ENCODE measurements at regions not wholly inside any gene's neighbourhood (a gene's known extent, or its start where the extent isn't known, plus 50 kb on each side); places are given as distances from the start of the nearest gene placed in this dataset.

DNA sequence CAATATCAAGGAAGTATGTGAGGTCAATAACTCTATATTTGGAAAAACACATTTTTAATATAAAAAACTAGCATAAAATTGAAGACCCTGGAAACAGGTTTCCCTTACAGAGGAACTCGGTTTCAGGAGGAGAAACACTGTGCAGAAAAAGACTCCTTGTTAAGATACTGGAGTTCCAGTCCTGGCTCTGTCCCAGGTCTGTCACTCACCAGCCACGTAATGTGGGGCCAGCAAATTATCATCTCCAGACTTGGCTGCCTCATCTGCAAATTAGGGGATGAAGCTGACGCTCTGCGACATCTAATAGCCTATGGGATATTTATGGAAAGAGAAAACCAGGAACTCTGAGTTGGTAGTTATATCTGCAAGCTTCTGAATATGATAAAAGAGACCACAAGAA, 702.7 kb downstream of the EPHA7 start:
- in situ Hi-C loops (cut with MboI; ENCODE audit: low pct_unique_long_range_greater_than_20kb, low sequenced_read_pairs, unreplicated experiment): no loop called here
- TF ChIP-seq, protein P1, sequence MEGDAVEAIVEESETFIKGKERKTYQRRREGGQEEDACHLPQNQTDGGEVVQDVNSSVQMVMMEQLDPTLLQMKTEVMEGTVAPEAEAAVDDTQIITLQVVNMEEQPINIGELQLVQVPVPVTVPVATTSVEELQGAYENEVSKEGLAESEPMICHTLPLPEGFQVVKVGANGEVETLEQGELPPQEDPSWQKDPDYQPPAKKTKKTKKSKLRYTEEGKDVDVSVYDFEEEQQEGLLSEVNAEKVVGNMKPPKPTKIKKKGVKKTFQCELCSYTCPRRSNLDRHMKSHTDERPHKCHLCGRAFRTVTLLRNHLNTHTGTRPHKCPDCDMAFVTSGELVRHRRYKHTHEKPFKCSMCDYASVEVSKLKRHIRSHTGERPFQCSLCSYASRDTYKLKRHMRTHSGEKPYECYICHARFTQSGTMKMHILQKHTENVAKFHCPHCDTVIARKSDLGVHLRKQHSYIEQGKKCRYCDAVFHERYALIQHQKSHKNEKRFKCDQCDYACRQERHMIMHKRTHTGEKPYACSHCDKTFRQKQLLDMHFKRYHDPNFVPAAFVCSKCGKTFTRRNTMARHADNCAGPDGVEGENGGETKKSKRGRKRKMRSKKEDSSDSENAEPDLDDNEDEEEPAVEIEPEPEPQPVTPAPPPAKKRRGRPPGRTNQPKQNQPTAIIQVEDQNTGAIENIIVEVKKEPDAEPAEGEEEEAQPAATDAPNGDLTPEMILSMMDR (IDR thresholded peaks at IDR 0.05; ENCODE audit: extremely low read depth, insufficient read depth, missing control alignments): no peak
- no peak for DNase-seq (ENCODE audit: low spot score)

DNA sequence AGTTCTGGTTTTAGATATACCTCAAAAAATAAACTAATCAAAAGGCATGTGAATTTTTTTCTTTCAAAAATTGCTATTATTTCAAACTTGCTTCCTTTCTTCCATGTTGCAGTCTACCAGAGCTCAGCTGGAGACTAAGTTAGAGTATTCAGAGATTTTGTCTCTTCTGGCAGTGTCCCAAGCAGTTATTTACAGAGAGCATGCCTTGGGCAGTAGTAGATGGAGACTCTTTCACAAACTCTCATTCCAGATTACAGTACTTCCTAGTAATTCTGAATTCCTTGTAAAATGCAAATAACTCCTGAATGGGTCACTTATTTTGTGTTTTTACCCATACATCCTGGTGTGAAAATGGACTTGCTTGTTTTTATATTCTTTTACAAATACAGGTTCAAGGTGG, 703.4 kb downstream of the EPHA7 start:
- TF ChIP-seq, protein P1 (IDR thresholded peaks at IDR 0.05; ENCODE audit: extremely low read depth, insufficient read depth, missing control alignments): no peak
- in situ Hi-C loops (cut with MboI; ENCODE audit: low pct_unique_long_range_greater_than_20kb, low sequenced_read_pairs, unreplicated experiment): no loop called here
- no peak for DNase-seq (ENCODE audit: low spot score)

DNA sequence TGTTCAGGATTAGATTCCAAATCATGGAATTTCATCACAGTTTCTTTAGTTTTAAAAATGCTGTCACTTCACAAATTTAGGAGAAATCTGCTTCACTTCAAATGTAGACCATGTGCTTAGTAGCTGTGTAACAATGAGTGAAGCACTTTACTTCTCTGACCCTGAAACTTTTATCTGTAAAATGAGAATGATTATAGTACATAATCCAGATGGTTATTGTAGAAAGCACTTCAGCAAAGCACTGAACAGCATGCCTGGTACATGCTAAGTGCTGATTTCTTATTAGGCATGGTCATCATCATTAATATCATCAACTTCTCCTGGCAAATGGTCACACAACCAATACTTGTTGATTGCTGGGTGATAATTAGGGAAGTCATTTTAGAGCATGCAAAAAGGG, 705.0 kb downstream of the EPHA7 start:
- in situ Hi-C loops (cut with MboI; ENCODE audit: low pct_unique_long_range_greater_than_20kb, low sequenced_read_pairs, unreplicated experiment): no loop called here
- TF ChIP-seq, protein P1 (IDR thresholded peaks at IDR 0.05; ENCODE audit: extremely low read depth, insufficient read depth, missing control alignments): no peak
- no peak for DNase-seq (ENCODE audit: low spot score)

DNA sequence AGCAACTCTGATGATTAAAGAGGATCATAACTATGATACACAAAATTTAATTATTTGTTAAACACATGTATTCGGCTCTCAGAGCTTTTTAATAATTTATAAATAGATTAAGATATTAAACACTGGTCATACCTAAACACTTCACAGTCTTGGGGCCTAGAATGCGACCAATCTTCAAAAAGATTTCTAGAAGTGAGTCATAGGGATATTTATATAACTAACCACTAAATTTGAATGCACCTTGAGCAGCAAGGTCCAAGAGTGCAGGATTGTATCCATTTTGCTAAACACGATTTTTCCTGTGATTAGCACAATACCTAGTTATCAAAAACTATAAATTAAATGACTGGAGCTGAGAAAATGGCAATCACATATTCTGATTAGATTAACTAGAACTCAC, 709.3 kb downstream of the EPHA7 start:
- in situ Hi-C loops (cut with MboI; ENCODE audit: low pct_unique_long_range_greater_than_20kb, low sequenced_read_pairs, unreplicated experiment): no loop called here
- DNase-seq (ENCODE audit: low spot score): no peak
- TF ChIP-seq, protein P1 (IDR thresholded peaks at IDR 0.05; ENCODE audit: extremely low read depth, insufficient read depth, missing control alignments): no peak

DNA sequence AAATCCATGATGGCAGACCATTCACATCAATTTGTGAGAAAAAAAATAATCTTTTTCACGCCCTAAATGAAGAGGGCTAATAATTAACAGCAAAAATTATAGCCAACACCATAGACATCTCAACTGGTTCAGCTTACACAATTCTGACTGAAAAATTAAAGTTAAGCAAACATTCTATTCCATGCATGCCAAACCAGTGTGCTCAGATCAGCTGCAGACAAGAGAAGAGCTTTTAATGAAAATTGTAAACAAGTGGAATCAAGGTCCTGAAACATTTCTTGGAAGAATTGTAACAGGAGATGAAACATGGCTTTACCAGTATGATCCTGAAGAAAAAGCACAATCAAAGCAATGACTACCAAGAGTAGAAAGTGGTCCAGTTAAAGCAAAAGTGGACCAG, 710.4 kb downstream of the EPHA7 start:
- TF ChIP-seq, protein P1 (IDR thresholded peaks at IDR 0.05; ENCODE audit: extremely low read depth, insufficient read depth, missing control alignments): no peak
- DNase-seq (ENCODE audit: low spot score): no peak
- in situ Hi-C loops (cut with MboI; ENCODE audit: low pct_unique_long_range_greater_than_20kb, low sequenced_read_pairs, unreplicated experiment): no loop called here

DNA sequence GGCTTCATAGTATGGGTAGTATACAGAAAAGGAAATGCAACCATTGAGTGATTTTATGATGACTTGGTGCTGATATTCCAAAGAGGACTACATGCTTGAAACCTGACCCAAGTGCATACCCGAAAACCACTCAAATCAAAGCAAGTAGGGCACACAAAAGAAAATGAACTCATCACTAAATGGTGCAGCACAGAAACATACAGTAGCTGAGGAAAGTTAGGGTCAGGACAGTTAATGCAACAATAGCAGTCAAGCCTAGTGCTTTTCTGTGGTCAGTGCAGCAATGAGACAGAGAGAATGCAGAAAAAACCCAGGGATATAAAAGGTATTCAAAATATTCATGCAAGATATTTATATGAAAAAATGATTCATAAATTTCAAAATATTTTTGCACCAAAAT, 711.1 kb downstream of the EPHA7 start:
- in situ Hi-C loops (cut with MboI; ENCODE audit: low pct_unique_long_range_greater_than_20kb, low sequenced_read_pairs, unreplicated experiment): no loop called here
- TF ChIP-seq, protein P1 (IDR thresholded peaks at IDR 0.05; ENCODE audit: extremely low read depth, insufficient read depth, missing control alignments): no peak
- DNase-seq (ENCODE audit: low spot score): no peak

DNA sequence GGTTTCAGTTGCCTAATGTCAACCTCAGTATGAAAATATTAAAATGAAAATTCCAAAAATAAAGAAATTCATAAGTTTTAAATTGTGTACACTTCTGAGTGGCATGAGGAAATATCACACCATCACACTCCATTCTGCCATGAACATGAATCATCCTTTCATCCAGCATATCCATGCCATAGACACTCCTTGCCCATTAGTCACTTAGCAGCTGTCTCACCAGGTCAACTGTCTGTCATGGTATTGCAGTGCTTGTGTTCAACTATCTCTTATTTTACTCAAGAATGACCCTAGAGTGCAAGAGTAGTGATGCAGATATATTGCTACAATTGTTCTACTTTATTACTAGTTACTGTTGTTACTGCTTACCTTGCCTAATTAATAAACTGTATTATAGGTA, 712.4 kb downstream of the EPHA7 start:
- DNase-seq (ENCODE audit: low spot score): no peak
- TF ChIP-seq, protein P1 (IDR thresholded peaks at IDR 0.05; ENCODE audit: extremely low read depth, insufficient read depth, missing control alignments): no peak
- in situ Hi-C loops (cut with MboI; ENCODE audit: low pct_unique_long_range_greater_than_20kb, low sequenced_read_pairs, unreplicated experiment): no loop called here

Measured in GM13977 (cell line).